Astrocyte (in vitro differentiated cells and primary cell): ENCODE measurements at regions not wholly inside any gene's neighbourhood (a gene's known extent, or its start where the extent isn't known, plus 50 kb on each side); places are given as distances from the start of the nearest gene placed in this dataset.

Experiments
- DNase-seq: peaks from one replicate; pipeline ENCODE4 v3.0.0-alpha.2; 2010; ENCODE audit warnings: low read depth
- FAIRE-seq: peaks from 2 replicates; lab custom pipeline; 2011; peaks lifted over from hg19 to GRCh38; lab: Jason Lieb, UNC
- H2AFZ ChIP-seq: 2 replicates; pipeline ENCODE4 v1.6.0; 2012; ENCODE audit warnings: low read depth, low read length, inconsistent platforms
- H3K27ac ChIP-seq: 2 replicates; pipeline ENCODE4 v1.5.1; 2011; ENCODE audit warnings: low read depth, low read length, inconsistent platforms
- H3K27me3 ChIP-seq: 2 replicates; pipeline ENCODE4 v1.6.0; 2011; ENCODE audit warnings: low read length, inconsistent platforms; ENCODE audit not compliant: insufficient read depth
- H3K36me3 ChIP-seq: 2 replicates; pipeline ENCODE4 v1.5.1; 2011; ENCODE audit warnings: low read length, inconsistent platforms; ENCODE audit not compliant: insufficient read depth
- H3K4me1 ChIP-seq: 2 replicates; pipeline ENCODE4 v1.5.1; 2011; ENCODE audit warnings: low read length, inconsistent platforms; ENCODE audit not compliant: insufficient read depth
- H3K4me2 ChIP-seq: 2 replicates; pipeline ENCODE4 v1.6.0; 2012; ENCODE audit warnings: low read length, inconsistent platforms
- H3K4me3 ChIP-seq: 2 replicates; pipeline ENCODE4 v1.5.1; 2011; ENCODE audit warnings: low read depth, mild to moderate bottlenecking, low read length, inconsistent platforms; ENCODE audit not compliant: insufficient read depth
- H3K79me2 ChIP-seq: 2 replicates; pipeline ENCODE4 v1.6.0; 2012; ENCODE audit warnings: mild to moderate bottlenecking, low read length, inconsistent platforms; ENCODE audit not compliant: insufficient read depth
- H3K9ac ChIP-seq: 2 replicates; pipeline ENCODE4 v1.6.0; 2012; ENCODE audit warnings: mild to moderate bottlenecking, low read length, inconsistent platforms
- H3K9me3 ChIP-seq: 2 replicates; pipeline ENCODE4 v1.5.1; 2012; ENCODE audit warnings: low read depth, mild to moderate bottlenecking, low read length, inconsistent platforms; ENCODE audit not compliant: insufficient read depth
- H4K20me1 ChIP-seq: 2 replicates; pipeline ENCODE4 v1.6.0; 2012; ENCODE audit warnings: low read length, inconsistent platforms; ENCODE audit not compliant: insufficient read depth
- H3K27ac Mint-ChIP-seq: one replicate; pipeline ENCODE4 v1.8.0; 2021; ENCODE audit warnings: mild to moderate bottlenecking, mixed read lengths; ENCODE audit not compliant: unreplicated experiment
- H3K27me3 Mint-ChIP-seq: one replicate; pipeline ENCODE4 v1.8.0; 2021; ENCODE audit warnings: low read depth, mixed read lengths; ENCODE audit not compliant: unreplicated experiment
- H3K36me3 Mint-ChIP-seq: one replicate; pipeline ENCODE4 v1.8.0; 2021; ENCODE audit warnings: low read depth, mixed read lengths; ENCODE audit not compliant: unreplicated experiment
- H3K4me1 Mint-ChIP-seq: one replicate; pipeline ENCODE4 v1.8.0; 2021; ENCODE audit warnings: low read depth, mixed read lengths; ENCODE audit not compliant: unreplicated experiment
- H3K4me3 Mint-ChIP-seq: one replicate; pipeline ENCODE4 v1.8.0; 2021; ENCODE audit warnings: mild to moderate bottlenecking, moderate library complexity, mixed read lengths; ENCODE audit not compliant: unreplicated experiment
- H3K9me3 Mint-ChIP-seq: one replicate; pipeline ENCODE4 v1.8.0; 2021; ENCODE audit warnings: mild to moderate bottlenecking, mixed read lengths; ENCODE audit not compliant: unreplicated experiment
- CTCF ChIP-seq: IDR thresholded peaks from 2 replicates; pipeline ENCODE4 v1.5.1; 2011; ENCODE audit warnings: low read depth, mild to moderate bottlenecking, inconsistent platforms, low read length, moderate library complexity; ENCODE audit not compliant: insufficient read depth
- EZH2 ChIP-seq: IDR thresholded peaks from 2 replicates; pipeline ENCODE4 v1.6.1; 2012; ENCODE audit warnings: mild to moderate bottlenecking, low read length, inconsistent platforms; ENCODE audit not compliant: insufficient read depth

- FAIRE-seq (no peak), DNase-seq (no peak)
- H2AFZ ChIP-seq: no peak overlapping the region
- H4K20me1 ChIP-seq: no peaks in the 10 kb centered on the region
- H3K79me2 ChIP-seq: no peaks in the 10 kb centered on the region
- TF ChIP-seq EZH2 (no peak), CTCF (no peak)
- Mint-ChIP-seq H3K36me3 (no peaks in the 10 kb centered on the region), H3K27ac (no peak overlapping the region), H3K4me1 (peaks cover under 1% of the 10 kb centered on the region), H3K9me3 (peaks cover 6% of the 10 kb centered on the region), H3K4me3 (no peak overlapping the region), H3K27me3 (no peaks in the 10 kb centered on the region)
- H3K4me2 ChIP-seq: no peak overlapping the region
- H3K4me1 ChIP-seq: peaks cover 5% of the 10 kb centered on the region
- H3K4me3 ChIP-seq: no peak overlapping the region
- no peaks in the 10 kb centered on the region for H3K27me3 ChIP-seq
- peaks cover 8% of the 10 kb centered on the region for H3K9me3 ChIP-seq
- no peak overlapping the region for H3K27ac ChIP-seq
- H3K36me3 ChIP-seq: no peaks in the 10 kb centered on the region
- no peak overlapping the region for H3K9ac ChIP-seq
These were observed 444.0 kb upstream of the PTGER4 start for GRCh38 chr5:40235471-40236400.

- no peaks in the 10 kb centered on the region for H3K27me3 ChIP-seq
- H3K27me3 Mint-ChIP-seq: no peaks in the 10 kb centered on the region
- no peak overlapping the region for H3K4me3 Mint-ChIP-seq
- no peaks in the 10 kb centered on the region for H3K36me3 Mint-ChIP-seq
- peaks cover 10% of the 10 kb centered on the region for H3K4me1 ChIP-seq
- no peak overlapping the region for H3K4me3 ChIP-seq
- peaks cover 2% of the 10 kb centered on the region for H3K9me3 Mint-ChIP-seq
- H3K4me1 Mint-ChIP-seq: peaks cover 5% of the 10 kb centered on the region
- no peak overlapping the region for H3K4me2 ChIP-seq
- H3K27ac ChIP-seq: peak overlapping the region; percentile 37
- no peaks in the 10 kb centered on the region for H4K20me1 ChIP-seq
- no peaks in the 10 kb centered on the region for H3K79me2 ChIP-seq
- TF ChIP-seq CTCF: no peak
- no peak for TF ChIP-seq EZH2
- H2AFZ ChIP-seq: no peak overlapping the region
- no peaks in the 10 kb centered on the region for H3K9me3 ChIP-seq
- FAIRE-seq: peak; percentile 80
- peak; percentile 70 for DNase-seq
- no peak overlapping the region for H3K27ac Mint-ChIP-seq
- H3K36me3 ChIP-seq: no peaks in the 10 kb centered on the region
- no peak overlapping the region for H3K9ac ChIP-seq
These were observed 446.4 kb upstream of the PTGER4 start for GRCh38 chr5:40233268-40233667.

GRCh38 chr5:40227931-40228330, 451.8 kb upstream of the PTGER4 start:
- H3K4me1 Mint-ChIP-seq: peaks cover 20% of the 10 kb centered on the region
- Histone ChIP-seq H3K4me3 (no peak overlapping the region), H3K4me1 (peaks cover 21% of the 10 kb centered on the region), H4K20me1 (no peaks in the 10 kb centered on the region), H3K4me2 (no peak overlapping the region), H3K36me3 (no peaks in the 10 kb centered on the region), H3K27me3 (no peaks in the 10 kb centered on the region), H3K9ac (no peak overlapping the region), H3K9me3 (no peaks in the 10 kb centered on the region), H2AFZ (no peak overlapping the region), H3K27ac (no peak overlapping the region), H3K79me2 (no peaks in the 10 kb centered on the region)
- no peak for FAIRE-seq
- no peaks in the 10 kb centered on the region for H3K36me3 Mint-ChIP-seq
- no peak for DNase-seq
- H3K4me3 Mint-ChIP-seq: no peak overlapping the region
- TF ChIP-seq EZH2 (no peak), CTCF (no peak)
- H3K9me3 Mint-ChIP-seq: peaks cover 2% of the 10 kb centered on the region
- no peaks in the 10 kb centered on the region for H3K27me3 Mint-ChIP-seq
- H3K27ac Mint-ChIP-seq: no peak overlapping the region
